Ovary (tissue), 3 donors: ENCODE measurements at regions not wholly inside any gene's neighbourhood (a gene's known extent, or its start where the extent isn't known, plus 50 kb on each side); places are given as distances from the start of the nearest gene placed in this dataset.

ENCODE experiments used
- CTCF ChIP-seq, 3 donors: fragments of 450-650 bp in 2 of 3; fragments of 200-600 bp in 1 of 3; IDR thresholded peaks; one replicate each; pipeline versions ENCODE4 v1.5.1 to v1.8.0; 2016 to 2022; ENCODE audit warnings: antibody characterized with exemption in 3 of 3, mild to moderate bottlenecking in 1 of 3
- EP300 ChIP-seq: sonication (generic); formaldehyde crosslinking; IDR thresholded peaks from one replicate; pipeline ENCODE4 v1.6.1; 2017; ENCODE audit warnings: antibody characterized with exemption
- POLR2A ChIP-seq: fragments of 450-650 bp; IDR thresholded peaks from one replicate; pipeline ENCODE4 v1.6.1; 2017; ENCODE audit warnings: antibody characterized with exemption, mild to moderate bottlenecking, moderate library complexity
- donor health status: DM: no; HTN: no; CAD: no.

- TF ChIP-seq POLR2A = no peak
- TF ChIP-seq CTCF (IDR thresholded peaks at IDR 0.05) = no peak
- no peak for TF ChIP-seq EP300
Measured at GRCh38 chr11:43200031-43200430, 111.8 kb upstream of the API5 start.
